ENCODE measurements at regions not wholly inside any gene's neighbourhood (a gene's known extent, or its start where the extent isn't known, plus 50 kb on each side); places are given as distances from the start of the nearest gene placed in this dataset.

- no peak for TF ChIP-seq CTCF (tag by site-specific recombination; IDR thresholded peaks at IDR 0.05)
- TF ChIP-seq PATZ1 (tag by site-specific recombination; IDR thresholded peaks at IDR 0.05) = no peak
- TF ChIP-seq ZNF18 (tag by site-specific recombination; IDR thresholded peaks at IDR 0.05) = no peak
- TF ChIP-seq ZNF311 (tag by site-specific recombination; IDR thresholded peaks at IDR 0.05; ENCODE audit: borderline replicate concordance) = no peak
- TF ChIP-seq ZNF211 (tag by site-specific recombination; IDR thresholded peaks at IDR 0.05; ENCODE audit: low read depth) = no peak
- TF ChIP-seq ZNF777 (tag by site-specific recombination; IDR thresholded peaks at IDR 0.05; ENCODE audit: borderline replicate concordance) = no peak
- TF ChIP-seq SP3 (tag by site-specific recombination; IDR thresholded peaks at IDR 0.05) = no peak
Observed at GRCh38 chr2:119064567-119064966, 94.0 kb downstream of the C1QL2 start.

Measured in HEK293 (cell line).